Calu3 (cell line): ENCODE measurements at regions not wholly inside any gene's neighbourhood (a gene's known extent, or its start where the extent isn't known, plus 50 kb on each side); places are given as distances from the start of the nearest gene placed in this dataset.

Experiments used
- BruUV-seq: library from RNA; stranded (reverse); fragments of 400-500 nt; replicated peaks from 2 replicates; lab custom pipeline; 2021; lab: Mats Ljungman, UMichigan
- CTCF ChIA-PET: fragments of 300-600 bp; sonication (Branson Sonifier 250); formaldehyde crosslinking; loops from one replicate; lab custom pipeline; 2022; ENCODE audit warnings: antibody characterized with exemption; lab: Charles Lee
- DNase-seq: peaks from one replicate; pipeline ENCODE4 v3.0.0; 2022
- H3K27ac Mint-ChIP-seq: one replicate; pipeline ENCODE4 v1.8.0; 2022; ENCODE audit warnings: mixed read lengths; ENCODE audit not compliant: unreplicated experiment
- H3K27me3 Mint-ChIP-seq: one replicate; pipeline ENCODE4 v1.8.0; 2022; ENCODE audit warnings: mixed read lengths; ENCODE audit not compliant: unreplicated experiment
- H3K36me3 Mint-ChIP-seq: one replicate; pipeline ENCODE4 v1.8.0; 2022; ENCODE audit warnings: mild to moderate bottlenecking, moderate library complexity, mixed read lengths; ENCODE audit not compliant: insufficient read depth, unreplicated experiment
- H3K4me1 Mint-ChIP-seq: one replicate; pipeline ENCODE4 v1.8.0; 2022; ENCODE audit warnings: mild to moderate bottlenecking, low read depth, mixed read lengths; ENCODE audit not compliant: unreplicated experiment
- H3K4me3 Mint-ChIP-seq: one replicate; pipeline ENCODE4 v1.8.0; 2022; ENCODE audit warnings: mild to moderate bottlenecking, low read depth, moderate library complexity, mixed read lengths; ENCODE audit not compliant: unreplicated experiment
- H3K9me3 Mint-ChIP-seq: one replicate; pipeline ENCODE4 v1.8.0; 2022; ENCODE audit warnings: low read depth, mixed read lengths; ENCODE audit not compliant: unreplicated experiment
- CTCF ChIP-seq: fragments of 200-600 bp; IDR thresholded peaks from one replicate; pipeline ENCODE4 v1.8.0; 2022; ENCODE audit warnings: antibody characterized with exemption; ENCODE audit not compliant: unreplicated experiment
- intact Hi-C: fragments of 100-400 bp; cut with micrococcal nuclease; formaldehyde crosslinking; loops from one replicate; pipeline ENCODE4 v1.10.0; 2022; ENCODE audit not compliant: unreplicated experiment

- Mint-ChIP-seq H3K36me3 (no peaks in the 10 kb centered on the region), H3K4me3 (no peak overlapping the region), H3K4me1 (no peaks in the 10 kb centered on the region), H3K9me3 (no peaks in the 10 kb centered on the region), H3K27me3 (peaks cover 79% of the 10 kb centered on the region), H3K27ac (no peak overlapping the region)
- no TSS peak for BruUV-seq
- TF ChIP-seq CTCF: no peak
- intact Hi-C loops: no loop called here
- CTCF ChIA-PET: no interaction called here
- no peak for DNase-seq
Measured at GRCh38 chr16:79325226-79325945, 275.2 kb downstream of the MAF start.

- Mint-ChIP-seq H3K27me3 (peaks cover 88% of the 10 kb centered on the region), H3K36me3 (no peaks in the 10 kb centered on the region), H3K4me1 (no peaks in the 10 kb centered on the region), H3K4me3 (no peak overlapping the region), H3K27ac (no peak overlapping the region), H3K9me3 (no peaks in the 10 kb centered on the region)
- CTCF ChIA-PET: no interaction called here
- no TSS peak for BruUV-seq
- intact Hi-C loops: no loop called here
- no peak for DNase-seq
- TF ChIP-seq CTCF: no peak
Measured at GRCh38 chr16:79320956-79321355, 279.6 kb downstream of the MAF start.

- no TSS peak for BruUV-seq
- TF ChIP-seq CTCF: no peak
- CTCF ChIA-PET: no interaction called here
- intact Hi-C loops: no loop called here
- Mint-ChIP-seq H3K36me3 (no peaks in the 10 kb centered on the region), H3K9me3 (no peaks in the 10 kb centered on the region), H3K4me1 (no peaks in the 10 kb centered on the region), H3K4me3 (no peak overlapping the region), H3K27me3 (peaks cover 61% of the 10 kb centered on the region), H3K27ac (no peak overlapping the region)
- no peak for DNase-seq
Measured at GRCh38 chr16:79318143-79318899, 282.2 kb downstream of the MAF start.

- no TSS peak for BruUV-seq
- no peaks in the 10 kb centered on the region for H3K9me3 Mint-ChIP-seq
- intact Hi-C loops: no loop called here
Measured at GRCh38 chr16:79317521-79317920, 283.0 kb downstream of the MAF start.

More at GRCh38 chr16:79317521-79317920, 283.0 kb downstream of the MAF start:
- H3K27me3 Mint-ChIP-seq: peaks cover 59% of the 10 kb centered on the region
- CTCF ChIA-PET: no interaction called here
- H3K36me3 Mint-ChIP-seq: no peaks in the 10 kb centered on the region
- TF ChIP-seq CTCF: no peak
- no peak overlapping the region for H3K27ac Mint-ChIP-seq
- no peak for DNase-seq
- no peak overlapping the region for H3K4me3 Mint-ChIP-seq
- no peaks in the 10 kb centered on the region for H3K4me1 Mint-ChIP-seq
